Fibroblast of skin of scalp (primary cell): ENCODE measurements at regions not wholly inside any gene's neighbourhood (a gene's known extent, or its start where the extent isn't known, plus 50 kb on each side); places are given as distances from the start of the nearest gene placed in this dataset.
A peak's percentile ranks its signal among the peaks of the same experiment; 100 is the strongest.
"Not testable (repeated sequence)": the region's sequence is repeated elsewhere in the genome, so short reads cannot be mapped to it uniquely, and the experiment has no call there.

Experiments
- DNase-seq: peaks from one replicate; pipeline ENCODE4 v3.0.0-alpha.2; 2013

GRCh38 chr1:45258059-45258650 lies 51.8 kb upstream of the ZSWIM5 start:
- no peak for DNase-seq

- DNase-seq = no peak
Measured at GRCh38 chr1:45259053-45259452, 52.6 kb upstream of the ZSWIM5 start.

DNA sequence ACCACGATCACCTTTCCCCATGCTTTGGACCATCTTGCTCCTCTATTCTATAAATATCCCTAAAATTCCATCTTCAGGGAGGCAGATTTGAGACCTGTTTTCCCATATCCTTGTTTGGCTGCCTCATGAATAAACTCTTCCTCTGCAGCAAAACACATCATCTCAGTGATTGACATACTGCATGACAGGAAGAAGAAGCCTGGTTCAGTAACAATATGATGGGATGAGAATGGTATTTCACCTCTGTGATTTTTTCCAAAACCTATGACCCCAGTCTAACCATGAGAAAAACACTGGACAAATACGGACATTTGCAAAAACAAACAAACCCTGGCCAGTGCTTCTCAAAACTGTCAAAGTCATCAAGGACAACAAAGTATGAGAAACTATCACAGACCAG lies 53.8 kb upstream of the ZSWIM5 start:
- DNase-seq = no peak

DNA sequence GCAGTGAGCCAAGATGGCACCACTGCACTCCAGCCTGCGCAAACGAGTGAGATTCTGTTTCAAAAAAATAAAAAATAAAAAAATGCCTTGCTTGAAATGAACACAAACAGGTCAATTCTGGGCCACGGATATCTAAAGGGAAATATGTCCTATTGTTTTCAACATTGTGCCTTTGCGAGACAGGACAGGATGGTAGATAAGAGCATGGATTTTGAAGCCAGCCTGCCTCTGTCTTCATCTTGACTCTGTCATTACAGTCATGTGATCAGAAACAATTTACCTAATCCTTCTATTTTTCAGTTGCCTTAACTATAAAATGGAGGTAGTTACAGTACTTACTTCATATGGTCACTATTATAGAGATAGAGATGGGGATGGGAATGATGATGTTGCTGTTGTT lies 56.7 kb upstream of the ZSWIM5 start:
- DNase-seq = no peak

DNA sequence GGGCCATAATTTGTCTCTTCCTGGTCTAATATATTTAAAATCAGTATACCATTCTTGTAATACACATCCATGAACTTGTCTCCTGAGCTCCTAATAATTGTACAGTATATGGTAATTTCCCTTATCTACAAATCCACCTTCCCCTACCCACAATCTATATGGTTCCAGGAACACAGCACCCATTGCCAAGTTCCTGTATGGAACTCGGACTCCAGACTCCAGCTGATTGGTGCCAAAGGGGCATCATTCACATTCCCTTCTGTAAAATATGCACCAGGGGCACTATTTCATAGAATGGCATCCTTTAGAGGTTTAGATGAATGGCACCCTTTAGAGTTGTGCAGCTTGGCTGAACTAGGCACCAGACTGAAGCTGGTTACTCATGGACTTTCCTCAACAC lies 58.8 kb upstream of the ZSWIM5 start:
- DNase-seq = no peak

GRCh38 chr1:45266151-45266801 lies 59.9 kb upstream of the ZSWIM5 start:
- peak; percentile 65 for DNase-seq

GRCh38 chr1:45268310-45268709 lies 58.4 kb upstream of the HPDL start:
- not testable (repeated sequence) for DNase-seq

GRCh38 chr1:45272267-45272666 lies 54.4 kb upstream of the HPDL start:
- DNase-seq = not testable (repeated sequence)

- peak; percentile 78 for DNase-seq
Measured at GRCh38 chr1:45272913-45273371, 53.8 kb upstream of the HPDL start.

DNA sequence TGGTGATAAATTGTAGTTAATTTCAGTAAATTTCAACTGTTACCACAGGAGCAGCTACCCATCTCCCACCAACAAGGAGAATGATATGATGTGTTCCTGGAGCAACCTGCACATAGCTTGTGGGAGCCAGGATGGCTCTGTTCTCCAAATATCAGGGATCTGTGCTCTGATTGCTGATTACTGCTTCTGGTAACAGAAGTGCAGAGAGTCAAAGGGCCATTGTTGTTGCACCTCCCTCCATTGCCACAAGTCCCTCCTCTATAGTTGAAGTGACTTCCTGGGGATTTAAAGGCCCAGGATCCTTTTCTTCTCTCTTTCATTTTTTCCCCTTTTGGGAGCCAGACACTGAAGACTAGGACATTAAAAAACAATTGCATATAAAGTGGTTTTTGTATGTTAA lies 51.6 kb upstream of the HPDL start:
- no peak for DNase-seq
